ENCODE measurements at regions not wholly inside any gene's neighbourhood (a gene's known extent, or its start where the extent isn't known, plus 50 kb on each side); places are given as distances from the start of the nearest gene placed in this dataset.

GRCh38 chr14:84127495-84127894 is 1402.4 kb upstream of the FLRT2 start:
- H3K4me3 ChIP-seq (ENCODE audit: low read length), result no peak overlapping the region
- H2AFZ ChIP-seq (ENCODE audit: low read depth, low read length), result no peak overlapping the region
- H3K4me2 ChIP-seq (ENCODE audit: low read length), result peak overlapping the region; percentile 3
- H3K9ac ChIP-seq (ENCODE audit: low read length), result no peak overlapping the region
- no peaks in the 10 kb centered on the region for H3K36me3 ChIP-seq (ENCODE audit: insufficient read depth, low read length)
- TF ChIP-seq RAD21 (conservative IDR thresholded peaks at IDR 0.05) (no peak), MXI1 (conservative IDR thresholded peaks at IDR 0.05; ENCODE audit: poor library complexity, severe bottlenecking) (no peak), EZH2 (IDR thresholded peaks at IDR 0.05; ENCODE audit: borderline replicate concordance, insufficient read depth, low read length, poor library complexity, severe bottlenecking) (no peak), EP300 (conservative IDR thresholded peaks at IDR 0.05; ENCODE audit: poor library complexity, severe bottlenecking) (peak; percentile 26), CTCF (IDR thresholded peaks at IDR 0.05; ENCODE audit: poor library complexity, severe bottlenecking) (no peak), REST (IDR thresholded peaks at IDR 0.05; ENCODE audit: borderline replicate concordance) (no peak), TAF1 (IDR thresholded peaks at IDR 0.05; ENCODE audit: low read depth) (no peak), SMC3 (conservative IDR thresholded peaks at IDR 0.05; ENCODE audit: poor library complexity) (no peak)
- no peaks in the 10 kb centered on the region for H3K9me3 ChIP-seq (ENCODE audit: low read length)
- no peaks in the 10 kb centered on the region for H3K79me2 ChIP-seq (replicated peaks; ENCODE audit: insufficient read depth, low read length)
- H3F3A ChIP-seq (ENCODE audit: insufficient read depth, low read length, poor library complexity, severe bottlenecking), result no peaks in the 10 kb centered on the region
- H3K27me3 ChIP-seq (ENCODE audit: insufficient read depth, low read depth, low read length), result no peaks in the 10 kb centered on the region
- H4K20me1 ChIP-seq (ENCODE audit: insufficient read depth), result no peaks in the 10 kb centered on the region
- no peak overlapping the region for H3K27ac ChIP-seq (ENCODE audit: low read length)
- H3K9me2 ChIP-seq (ENCODE audit: insufficient read depth, low read length), result no peaks in the 10 kb centered on the region

GRCh38 chr14:84128050-84128449 is 1401.9 kb upstream of the FLRT2 start:
- TF ChIP-seq MXI1 (conservative IDR thresholded peaks at IDR 0.05; ENCODE audit: poor library complexity, severe bottlenecking) (no peak), RAD21 (conservative IDR thresholded peaks at IDR 0.05) (no peak), TAF1 (IDR thresholded peaks at IDR 0.05; ENCODE audit: low read depth) (no peak), SMC3 (conservative IDR thresholded peaks at IDR 0.05; ENCODE audit: poor library complexity) (no peak), EZH2 (IDR thresholded peaks at IDR 0.05; ENCODE audit: borderline replicate concordance, insufficient read depth, low read length, poor library complexity, severe bottlenecking) (no peak), EP300 (conservative IDR thresholded peaks at IDR 0.05; ENCODE audit: poor library complexity, severe bottlenecking) (no peak)

More at GRCh38 chr14:84128050-84128449, 1401.9 kb upstream of the FLRT2 start:
- no peaks in the 10 kb centered on the region for H3F3A ChIP-seq (ENCODE audit: insufficient read depth, low read length, poor library complexity, severe bottlenecking)
- no peaks in the 10 kb centered on the region for H3K9me2 ChIP-seq (ENCODE audit: insufficient read depth, low read length)
- H3K79me2 ChIP-seq (replicated peaks; ENCODE audit: insufficient read depth, low read length), result no peaks in the 10 kb centered on the region
- no peak overlapping the region for H2AFZ ChIP-seq (ENCODE audit: low read depth, low read length)
- no peaks in the 10 kb centered on the region for H3K36me3 ChIP-seq (ENCODE audit: insufficient read depth, low read length)
- no peaks in the 10 kb centered on the region for H3K9me3 ChIP-seq (ENCODE audit: low read length)
- H3K4me2 ChIP-seq (ENCODE audit: low read length), result no peak overlapping the region
- no peaks in the 10 kb centered on the region for H3K27me3 ChIP-seq (ENCODE audit: insufficient read depth, low read depth, low read length)
- H3K27ac ChIP-seq (ENCODE audit: low read length), result no peak overlapping the region
- no peaks in the 10 kb centered on the region for H4K20me1 ChIP-seq (ENCODE audit: insufficient read depth)
- no peak overlapping the region for H3K4me3 ChIP-seq (ENCODE audit: low read length)
- no peak overlapping the region for H3K9ac ChIP-seq (ENCODE audit: low read length)
